ENCODE measurements at regions not wholly inside any gene's neighbourhood (a gene's known extent, or its start where the extent isn't known, plus 50 kb on each side); places are given as distances from the start of the nearest gene placed in this dataset.

GRCh38 chr1:25023826-25024225 is 93.8 kb upstream of the RUNX3 start:
- Mint-ChIP-seq H3K36me3 (ENCODE audit: insufficient read depth in 1 of 3, low read depth in 3 of 3) (no peaks in the 10 kb centered on the region; a peak in 1 of 7 replicates), H3K4me3 (no peak overlapping the region), H3K27ac (no peak overlapping the region), H3K4me1 (peaks cover 32 to 36% of the 10 kb centered on the region in 2 experiments), H3K9me3 (peaks cover 0 to 6% of the 10 kb centered on the region in 2 experiments; a peak in 2 of 5 replicates), H3K27me3 (ENCODE audit: low read depth) (peaks cover 2% of the 10 kb centered on the region)
- H3K9me3 ChIP-seq (ENCODE audit: control insufficient read depth, low read depth, low read length) = no peaks in the 10 kb centered on the region
- no peak overlapping the region for H3K14ac ChIP-seq (ENCODE audit: insufficient read depth, low read length)
- H3K23ac ChIP-seq (ENCODE audit: insufficient read length, low read depth, low read length) = no peak overlapping the region
- H3K79me2 ChIP-seq (ENCODE audit: insufficient read depth, low read length) = no peaks in the 10 kb centered on the region
- no peak overlapping the region for H3K27ac ChIP-seq (ENCODE audit: insufficient read length, low read depth, low read length)
- no peak overlapping the region for H2BK12ac ChIP-seq (ENCODE audit: insufficient read length, low read depth, low read length)
- H4K8ac ChIP-seq (replicated peaks; ENCODE audit: insufficient read length, low read depth, low read length) = no peak overlapping the region
- H3K18ac ChIP-seq (ENCODE audit: insufficient read length, low read depth, low read length) = no peak overlapping the region
- H3K27me3 ChIP-seq (ENCODE audit: insufficient read depth, low read length) = no peaks in the 10 kb centered on the region
- no peak overlapping the region for H3T11ph ChIP-seq (ENCODE audit: low read length)
- no peak overlapping the region for H2AFZ ChIP-seq (ENCODE audit: low read length)
- no peak overlapping the region for H4K91ac ChIP-seq (ENCODE audit: insufficient read length, low read depth, low read length)
- no peak overlapping the region for H2BK15ac ChIP-seq (ENCODE audit: low read depth, low read length)
- WGBS (ENCODE audit: extremely low coverage, insufficient read length, low lambda C conversion rate) = no CpG with 5 or more reads among the region's 5 CpGs
- no peak overlapping the region for H3K4ac ChIP-seq (ENCODE audit: low read depth, low read length)
- TF ChIP-seq CTCF (conservative IDR thresholded peaks at IDR 0.05) = no peak
- no peak overlapping the region for H3K56ac ChIP-seq (ENCODE audit: insufficient read length, low read depth, low read length)
- H4K5ac ChIP-seq (ENCODE audit: insufficient read length, low read depth, low read length) = no peak overlapping the region
- H3K4me1 ChIP-seq (ENCODE audit: insufficient read depth, low read length) = peaks cover 3% of the 10 kb centered on the region; the same call in 1 of the 2 replicates
- no peak overlapping the region for H2BK120ac ChIP-seq (ENCODE audit: low read depth, low read length, poor library complexity, severe bottlenecking)
- no peaks in the 10 kb centered on the region for H3K79me1 ChIP-seq (ENCODE audit: insufficient read depth, low read depth, low read length, poor library complexity, severe bottlenecking)
- no peak overlapping the region for H3K4me2 ChIP-seq (ENCODE audit: insufficient read depth, insufficient read length, low read length)
- no peak overlapping the region for H2BK5ac ChIP-seq (ENCODE audit: insufficient read length, low read length)
- no peak for DNase-seq
- H2BK20ac ChIP-seq (ENCODE audit: low read depth, low read length, poor library complexity, severe bottlenecking) = no peak overlapping the region
- H3K23me2 ChIP-seq (ENCODE audit: insufficient read length, low read depth, low read length, poor library complexity, severe bottlenecking) = no peaks in the 10 kb centered on the region
- no peaks in the 10 kb centered on the region for H4K20me1 ChIP-seq (ENCODE audit: control insufficient read depth, insufficient read depth, insufficient read length)
- H3K9ac ChIP-seq (ENCODE audit: extremely low read depth, insufficient read length, low read length) = no peak overlapping the region
- no peak overlapping the region for H2AK5ac ChIP-seq (ENCODE audit: insufficient read length, low read length)

Data from H9 (cell line).